T1000 (cell line): ENCODE measurements at regions not wholly inside any gene's neighbourhood (a gene's known extent, or its start where the extent isn't known, plus 50 kb on each side); places are given as distances from the start of the nearest gene placed in this dataset.
"Not testable (repeated sequence)": the region's sequence is repeated elsewhere in the genome, so short reads cannot be mapped to it uniquely, and the experiment has no call there.

Source experiments
- DNase-seq: peaks from one replicate; lab custom pipeline; 2025; ENCODE audit warnings: mixed read lengths; lab: John Stamatoyannopoulos, UW

- DNase-seq, result no peak
Measured at GRCh38 chr20:22529150-22530019, 55.0 kb downstream of the FOXA2 start.

- DNase-seq, result no peak
Measured at GRCh38 chr20:22526512-22527012, 57.8 kb downstream of the FOXA2 start.

GRCh38 chr20:22525821-22526220, 58.6 kb downstream of the FOXA2 start:
- DNase-seq, result no peak

- DNase-seq, result no peak
Measured at GRCh38 chr20:22525069-22525820, 59.1 kb downstream of the FOXA2 start.

GRCh38 chr20:22524393-22525015, 59.9 kb downstream of the FOXA2 start:
- DNase-seq, result no peak

GRCh38 chr20:22523499-22524392, 60.6 kb downstream of the FOXA2 start:
- no peak for DNase-seq

- DNase-seq, result no peak
Measured at GRCh38 chr20:22523128-22523498, 61.3 kb downstream of the FOXA2 start.

- no peak for DNase-seq
Measured at GRCh38 chr20:22522701-22523100, 61.7 kb downstream of the FOXA2 start.

GRCh38 chr20:22521940-22522339, 62.4 kb downstream of the FOXA2 start:
- DNase-seq, result not testable (repeated sequence)

GRCh38 chr20:22520381-22520780, 64.0 kb downstream of the FOXA2 start:
- no peak for DNase-seq

- no peak for DNase-seq
Measured at GRCh38 chr20:22515264-22515663, 69.1 kb downstream of the FOXA2 start.

GRCh38 chr20:22513574-22513973, 70.8 kb downstream of the FOXA2 start:
- DNase-seq, result no peak

- DNase-seq, result no peak
Measured at GRCh38 chr20:22512911-22513489, 71.4 kb downstream of the FOXA2 start.

- no peak for DNase-seq
Measured at GRCh38 chr20:22511943-22512910, 72.1 kb downstream of the FOXA2 start.

GRCh38 chr20:22509843-22510147, 74.6 kb downstream of the FOXA2 start:
- DNase-seq, result no peak

GRCh38 chr20:22509090-22509842, 75.1 kb downstream of the FOXA2 start:
- no peak for DNase-seq

- no peak for DNase-seq
Measured at GRCh38 chr20:22508426-22508825, 75.9 kb downstream of the FOXA2 start.

- no peak for DNase-seq
Measured at GRCh38 chr20:22507240-22507961, 77.0 kb downstream of the FOXA2 start.

GRCh38 chr20:22506827-22507226, 77.5 kb downstream of the FOXA2 start:
- no peak for DNase-seq
